ENCODE measurements at regions not wholly inside any gene's neighbourhood (a gene's known extent, or its start where the extent isn't known, plus 50 kb on each side); places are given as distances from the start of the nearest gene placed in this dataset.

- intact Hi-C loops (cut with micrococcal nuclease) = no loop called here
- Histone ChIP-seq H3K9ac (ENCODE audit: low read length) (no peak overlapping the region), H3K79me2 (ENCODE audit: insufficient read depth, low read length) (no peaks in the 10 kb centered on the region), H3K4me2 (ENCODE audit: low read length) (no peak overlapping the region), H2AFZ (ENCODE audit: low read depth, low read length, poor library complexity, severe bottlenecking) (no peak overlapping the region), H3K27me3 (ENCODE audit: insufficient read depth, low read length) (no peaks in the 10 kb centered on the region), H3K9me3 (ENCODE audit: control insufficient read depth in 1 of 2, insufficient read depth in 1 of 2, low read depth in 1 of 2, low read length in 2 of 2) (no peaks in the 10 kb centered on the region), H3K4me3 (replicated peaks in 1 of 2; ENCODE audit: low read depth in 1 of 2, low read length in 2 of 2) (no peak overlapping the region), H3K9me2 (ENCODE audit: insufficient read depth) (no peaks in the 10 kb centered on the region), H3K4me1 (ENCODE audit: control insufficient read depth in 1 of 2, insufficient read depth in 2 of 2, low read length in 2 of 2) (no peaks in the 10 kb centered on the region), H4K20me1 (ENCODE audit: insufficient read depth) (no peaks in the 10 kb centered on the region), H3K36me3 (ENCODE audit: control insufficient read depth in 1 of 2, insufficient read depth in 2 of 2, low read length in 2 of 2) (no peaks in the 10 kb centered on the region), H3K27ac (ENCODE audit: low read depth, low read length) (no peak overlapping the region)
- ChIA-PET POLR2A (no interaction called here), CTCF (no interaction called here), RAD21 (ENCODE audit: low non-redundant PET in 1 of 2, low total read pairs in 2 of 2, uncharacterized antibody in 2 of 2, unreplicated experiment in 2 of 2) (no interaction called here)
- BruUV-seq (replicated peaks) = no TSS peak
- DNase-seq (ENCODE audit: low read depth, low spot score) (no peak), ATAC-seq (no peak)
- TF ChIP-seq EGR1 (IDR thresholded peaks at IDR 0.05; ENCODE audit: low read depth) (no peak), ZBTB33 (IDR thresholded peaks at IDR 0.05; ENCODE audit: extremely low read depth, insufficient replicate concordance, low read length) (no peak), POLR2A (IDR thresholded peaks at IDR 0.05; ENCODE audit: borderline replicate concordance, extremely low read depth, insufficient read depth, insufficient read length) (no peak), RAD21 (IDR thresholded peaks at IDR 0.05; ENCODE audit: low read depth) (no peak), JUND (IDR thresholded peaks at IDR 0.05) (no peak), MAX (IDR thresholded peaks at IDR 0.05) (no peak), ATF3 (IDR thresholded peaks at IDR 0.05) (no peak), TCF7L2 (IDR thresholded peaks at IDR 0.05; ENCODE audit: borderline replicate concordance, extremely low read depth, insufficient read depth, insufficient read length) (no peak), EZH2phosphoT487 (IDR thresholded peaks at IDR 0.05; ENCODE audit: borderline replicate concordance) (no peak)
These were observed 893.5 kb downstream of the TRIML1 start for GRCh38 chr4:189032606-189033338.
